Stimulated activated CD8-positive, alpha-beta memory T cell treated with anti-CD3 and anti-CD28 coated beads, Interleukin-12 subunit alpha, Interleukin-12 subunit beta, amount 100 ng/mL, for 1 hour (primary cell): ENCODE measurements at regions not wholly inside any gene's neighbourhood (a gene's known extent, or its start where the extent isn't known, plus 50 kb on each side); places are given as distances from the start of the nearest gene placed in this dataset.
"Not testable (repeated sequence)": the region's sequence is repeated elsewhere in the genome, so short reads cannot be mapped to it uniquely, and the experiment has no call there.

Experiments used
- DNase-seq: peaks from one replicate; pipeline ENCODE4 v3.0.0-alpha.2; 2020; ENCODE audit warnings: low read depth

- no peak for DNase-seq
These were observed 79.5 kb upstream of the TSC22D2 start for GRCh38 chr3:150328654-150329040.

- no peak for DNase-seq
These were observed 80.1 kb upstream of the TSC22D2 start for GRCh38 chr3:150327678-150328653.

GRCh38 chr3:150324788-150325187 lies 83.3 kb upstream of the TSC22D2 start:
- DNase-seq = no peak

DNA sequence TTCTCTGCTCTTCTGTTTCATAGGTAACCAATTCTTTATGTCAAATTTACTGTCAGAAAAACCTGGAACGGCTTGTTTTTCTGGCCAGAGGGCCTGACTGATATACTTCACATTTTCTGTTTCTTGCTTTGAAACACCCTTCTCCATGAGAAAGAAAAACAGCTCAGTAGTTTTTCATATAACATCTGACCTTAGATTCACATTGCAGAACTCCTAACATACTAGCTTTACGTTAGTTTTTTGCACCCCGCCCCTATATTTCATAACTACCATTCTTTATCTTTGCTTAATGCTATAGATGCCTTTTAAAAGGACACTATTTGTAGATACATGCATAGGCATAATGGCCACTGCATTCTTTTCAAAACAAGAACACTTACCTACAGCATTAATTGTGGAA lies 83.9 kb upstream of the TSC22D2 start:
- no peak for DNase-seq

DNA sequence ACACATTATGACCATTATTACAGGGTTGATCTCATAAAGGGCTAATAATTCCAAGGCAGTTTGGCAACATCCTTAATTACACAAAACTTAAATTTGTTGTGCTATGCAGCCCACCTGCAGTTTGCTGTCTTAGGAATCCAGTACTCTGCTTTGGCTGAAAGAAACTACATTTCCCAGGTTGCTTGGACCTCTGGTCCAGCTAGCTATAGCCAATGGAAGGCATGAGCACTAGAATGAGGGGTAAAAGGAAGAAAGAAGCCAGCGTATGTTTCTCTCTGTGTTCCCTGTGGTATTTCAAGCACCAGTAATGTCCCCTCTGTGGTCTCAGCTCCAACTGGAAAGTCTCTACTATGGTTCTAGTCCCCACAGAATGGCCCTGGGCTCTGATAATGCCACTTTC lies 84.3 kb upstream of the TSC22D2 start:
- no peak for DNase-seq

GRCh38 chr3:150323091-150323490 lies 85.0 kb upstream of the TSC22D2 start:
- DNase-seq = not testable (repeated sequence)

DNA sequence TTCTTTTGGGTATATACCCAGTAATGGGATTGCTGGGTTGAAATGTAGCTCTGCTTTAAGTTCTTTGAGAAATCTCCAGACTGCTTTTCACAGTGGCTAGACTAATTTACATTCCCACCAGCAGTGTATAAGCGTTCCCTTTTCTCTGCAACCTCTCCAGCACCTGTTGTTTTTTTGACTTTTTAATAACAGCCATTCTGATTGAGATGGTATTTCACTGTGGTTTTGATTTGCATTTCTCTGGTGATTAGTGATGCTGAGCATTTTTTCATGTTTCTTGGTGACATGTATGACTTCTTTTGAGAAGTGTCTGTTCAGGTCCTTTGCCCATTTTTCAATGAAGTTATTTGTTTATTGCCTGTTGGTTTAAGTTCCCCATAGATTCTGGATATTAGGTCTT lies 87.1 kb upstream of the TSC22D2 start:
- DNase-seq = not testable (repeated sequence)

- no peak for DNase-seq
These were observed 88.2 kb upstream of the TSC22D2 start for GRCh38 chr3:150319900-150320299.

DNA sequence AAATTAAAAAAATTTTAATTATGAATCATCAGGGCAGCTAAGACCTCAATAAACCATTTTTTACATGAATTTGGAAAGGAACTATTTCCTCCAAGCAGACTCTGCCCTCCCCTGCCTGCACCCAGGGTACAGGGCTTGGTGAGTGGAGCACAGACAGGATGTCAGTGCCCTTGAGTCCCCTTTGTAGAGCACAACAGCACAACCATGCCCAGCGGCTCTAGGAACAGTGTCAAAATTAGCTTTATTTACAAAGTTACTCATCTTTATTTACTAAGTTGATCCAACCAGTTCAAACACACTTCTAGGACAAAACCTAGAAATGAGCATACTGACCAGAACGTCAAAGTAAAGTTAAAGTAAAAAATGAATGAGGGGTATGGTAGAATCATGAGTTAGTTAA lies 90.6 kb upstream of the TSC22D2 start:
- DNase-seq = no peak

- no peak for DNase-seq
These were observed 92.4 kb upstream of the TSC22D2 start for GRCh38 chr3:150315721-150316120.

- no peak for DNase-seq
These were observed 93.7 kb upstream of the TSC22D2 start for GRCh38 chr3:150314248-150315004.

DNA sequence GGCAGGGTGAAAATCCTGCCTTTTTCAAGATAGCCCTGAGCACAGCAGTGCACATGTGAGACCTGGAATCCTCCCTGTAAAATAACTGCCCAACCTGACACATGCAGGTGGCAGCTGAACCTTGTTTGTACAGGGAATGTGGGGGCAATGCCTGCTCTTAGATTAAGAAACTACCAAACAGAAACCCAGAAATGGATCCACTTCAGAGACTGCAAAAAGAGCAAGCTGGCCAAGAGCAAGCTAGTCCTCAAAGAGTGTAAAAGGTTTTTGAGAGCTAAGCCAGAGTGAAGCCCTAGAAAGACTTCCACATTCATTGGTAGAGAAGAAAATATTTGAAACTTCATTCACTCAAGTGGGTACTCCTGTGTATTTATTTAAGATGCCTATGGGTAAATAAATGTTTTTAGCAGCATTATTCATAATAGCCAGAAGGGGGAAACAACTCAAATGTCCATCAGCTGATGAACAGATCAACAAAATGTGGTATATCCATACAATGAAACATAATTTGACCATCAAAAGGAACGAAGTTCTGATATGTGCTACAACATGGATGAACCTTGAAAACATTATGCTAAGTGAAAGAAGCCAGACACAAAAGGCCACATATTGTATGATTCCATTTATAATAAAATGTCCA lies 96.0 kb upstream of the TSC22D2 start:
- DNase-seq = no peak

DNA sequence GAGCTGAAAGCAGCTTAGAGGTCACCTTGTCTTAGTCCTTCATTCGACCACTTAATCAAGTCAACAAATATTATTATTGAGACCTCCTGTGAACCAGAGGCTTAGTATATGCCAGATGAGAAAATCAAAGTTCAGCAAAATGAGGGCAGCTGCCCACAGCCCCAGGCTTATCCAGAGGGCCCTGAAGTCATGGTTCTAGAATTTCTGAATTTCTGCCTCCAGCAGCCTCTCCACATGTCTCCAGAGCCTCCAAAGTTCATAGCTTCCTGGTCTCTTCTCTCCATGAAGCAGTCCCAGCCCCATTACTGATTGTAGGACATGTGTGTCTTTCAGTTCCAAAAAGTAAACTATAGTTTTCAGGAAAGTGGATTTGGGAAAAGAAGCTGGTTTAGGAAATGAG lies 96.9 kb upstream of the TSC22D2 start:
- DNase-seq = no peak

DNA sequence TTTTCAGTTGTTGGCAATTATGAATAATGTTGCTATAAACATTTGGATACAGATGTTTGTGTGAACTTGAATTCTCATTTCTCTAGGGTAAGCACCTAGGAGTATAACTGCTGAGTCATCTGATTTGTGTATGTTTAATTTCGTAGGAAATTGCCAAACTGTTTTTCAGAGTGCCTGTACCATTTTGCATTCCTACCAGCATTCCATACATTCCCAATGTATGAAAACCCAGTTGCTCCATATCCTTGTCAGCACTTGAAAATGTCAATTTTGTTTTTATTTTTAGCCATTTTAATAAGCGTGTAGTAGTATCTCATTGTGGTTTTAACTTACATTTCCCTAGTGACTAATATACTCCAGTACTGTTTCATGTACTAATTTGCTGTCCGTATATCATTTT lies 98.5 kb upstream of the TSC22D2 start:
- no peak for DNase-seq

- no peak for DNase-seq
These were observed 98.9 kb upstream of the TSC22D2 start for GRCh38 chr3:150309257-150309542.

DNA sequence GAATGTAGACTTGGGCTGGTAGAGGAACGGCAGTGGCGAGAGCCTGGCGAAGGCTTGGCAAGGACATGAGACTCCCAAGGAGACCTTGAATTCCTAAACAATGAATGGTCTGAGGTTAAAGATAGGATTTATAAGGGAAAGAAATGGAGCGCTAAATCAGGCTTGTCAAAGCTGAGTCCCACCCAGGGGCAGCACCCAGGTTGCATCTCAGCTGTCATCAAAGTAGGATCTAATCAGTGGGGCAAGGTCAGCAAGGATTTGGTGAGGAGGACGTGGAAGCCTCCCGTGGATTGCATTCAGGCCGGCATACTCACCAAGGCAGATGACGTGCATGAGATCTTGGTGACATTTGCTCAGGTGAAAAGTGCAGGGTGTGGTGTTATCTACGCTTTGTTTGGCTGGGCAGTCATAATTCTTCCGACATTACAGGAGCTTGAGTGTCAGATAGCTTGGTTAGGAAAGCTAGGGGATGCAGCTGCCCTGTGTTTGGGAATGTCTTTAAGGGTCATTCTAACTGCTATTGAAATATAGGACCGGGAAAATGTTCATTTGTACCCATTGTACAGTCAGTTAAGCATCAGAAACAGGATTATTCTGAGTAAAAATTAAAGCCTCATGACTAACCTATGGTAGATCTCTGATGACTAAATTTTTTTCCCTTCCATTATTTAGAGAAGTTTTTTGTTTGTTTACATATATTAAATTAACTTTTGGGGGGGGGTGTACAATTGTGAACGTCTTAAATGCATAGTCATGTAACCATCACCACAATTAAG lies 99.4 kb upstream of the TSC22D2 start:
- no peak for DNase-seq

DNA sequence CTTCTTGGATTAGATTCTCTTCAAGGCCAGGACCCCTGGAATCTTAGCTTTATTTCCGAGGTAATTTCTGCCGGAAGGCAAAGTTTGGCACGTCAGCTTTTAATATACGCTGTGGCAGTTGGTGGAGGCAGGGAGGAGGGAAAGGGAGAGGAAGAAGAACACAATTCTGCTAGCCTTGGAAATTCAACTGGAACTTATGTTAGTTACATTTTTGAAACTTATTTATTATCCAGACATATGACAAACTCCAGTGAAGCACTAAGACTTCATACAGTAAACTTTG lies 100.1 kb upstream of the TSC22D2 start:
- no peak for DNase-seq

DNA sequence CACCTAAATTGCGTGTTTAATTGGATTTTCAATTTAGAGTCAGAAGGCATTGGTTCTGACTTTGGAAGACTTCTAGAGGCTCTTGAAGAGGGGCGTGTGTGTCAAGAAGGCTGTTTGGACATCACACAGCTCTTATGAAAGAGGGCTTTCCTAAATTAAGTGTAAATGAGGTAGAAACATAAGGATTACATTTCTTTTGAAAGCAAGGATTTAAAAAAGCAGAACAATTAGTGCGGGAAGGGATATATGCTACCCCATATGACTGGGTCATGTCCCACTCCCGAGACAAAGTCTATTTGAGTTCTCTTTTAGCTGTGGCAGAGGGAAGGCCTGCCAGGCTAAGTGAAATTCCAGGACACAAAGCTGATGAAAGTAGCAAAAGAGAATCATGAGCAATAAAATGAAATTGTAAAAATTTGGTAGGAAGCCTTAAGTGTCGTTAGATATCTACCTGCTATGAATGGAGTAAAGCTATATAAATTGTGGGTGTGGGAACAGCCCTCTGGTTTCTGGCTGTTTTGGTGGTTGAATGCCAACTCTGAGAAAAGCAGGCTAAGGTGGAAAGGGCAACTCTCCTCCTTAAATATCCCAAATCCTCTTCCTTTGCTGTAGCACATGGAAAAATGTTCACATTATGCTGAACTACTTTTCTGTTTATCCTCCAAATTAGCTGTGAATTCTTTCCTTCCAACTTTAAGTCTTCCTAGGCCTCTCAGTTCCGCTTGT lies 100.6 kb upstream of the TSC22D2 start:
- DNase-seq = no peak

DNA sequence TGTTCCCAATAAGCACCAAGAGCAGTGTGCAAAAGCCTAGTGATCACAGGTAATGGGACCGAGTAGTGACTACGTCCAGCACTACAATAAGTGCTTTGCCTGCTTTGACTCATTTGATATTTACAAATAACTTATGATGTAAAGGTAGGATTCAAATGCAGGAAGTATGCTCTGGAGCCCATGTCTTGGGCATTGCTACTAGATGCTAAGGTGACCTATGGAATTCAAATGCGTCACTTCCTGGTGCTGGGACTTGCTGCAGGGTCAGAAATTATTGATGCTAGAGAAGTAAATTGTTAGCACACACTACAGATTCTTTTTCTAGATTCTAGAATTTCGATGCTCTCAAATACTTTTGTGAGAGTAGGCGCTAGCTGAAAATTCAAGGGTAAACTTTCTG lies 101.2 kb upstream of the TSC22D2 start:
- DNase-seq = no peak

DNA sequence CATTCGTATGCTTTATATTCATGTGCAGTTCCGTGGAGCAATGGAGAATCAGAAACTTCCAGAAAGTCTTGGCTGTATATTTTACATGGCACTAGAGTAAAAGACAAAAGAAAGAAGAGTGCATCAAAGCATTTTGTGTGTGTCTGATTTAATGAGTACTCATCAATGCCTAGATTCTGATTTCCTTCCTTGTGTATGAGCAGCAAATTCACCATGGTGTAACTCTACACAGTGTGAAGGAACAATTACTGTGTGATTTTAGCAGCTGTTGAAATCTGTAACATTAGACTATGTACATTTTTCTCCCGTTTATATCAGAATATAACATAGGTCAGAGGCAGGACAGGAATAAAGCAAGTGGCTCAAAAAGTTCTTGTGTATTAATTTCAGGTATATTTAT lies 102.0 kb upstream of the TSC22D2 start:
- DNase-seq = no peak

- no peak for DNase-seq
These were observed 104.3 kb upstream of the TSC22D2 start for GRCh38 chr3:150303768-150304167.

GRCh38 chr3:150302246-150302645 lies 105.9 kb upstream of the TSC22D2 start:
- no peak for DNase-seq
